ENCODE measurements at regions not wholly inside any gene's neighbourhood (a gene's known extent, or its start where the extent isn't known, plus 50 kb on each side); places are given as distances from the start of the nearest gene placed in this dataset.

GRCh38 chr2:211026109-211026508, 469.7 kb downstream of the CPS1 start:
- TF ChIP-seq CTCF (conservative IDR thresholded peaks at IDR 0.05; ENCODE audit: low read length) = no peak
- no peak for TF ChIP-seq EZH2phosphoT487 (IDR thresholded peaks at IDR 0.05; ENCODE audit: borderline replicate concordance, low read depth, low read length)
